ENCODE measurements at regions not wholly inside any gene's neighbourhood (a gene's known extent, or its start where the extent isn't known, plus 50 kb on each side); places are given as distances from the start of the nearest gene placed in this dataset.

- no peak for TF ChIP-seq CTCF (IDR thresholded peaks at IDR 0.05; ENCODE audit: insufficient read depth, missing control alignments)
- DNase-seq (ENCODE audit: insufficient read length, low spot score) = no peak
- no peak for FAIRE-seq
These were observed 158.2 kb upstream of the LAMA2 start for GRCh38 chr6:128724738-128725137.

- DNase-seq (ENCODE audit: insufficient read length, low spot score) (no peak), FAIRE-seq (no peak)
- no peak for TF ChIP-seq CTCF (IDR thresholded peaks at IDR 0.05; ENCODE audit: insufficient read depth, missing control alignments)
These were observed 159.3 kb upstream of the LAMA2 start for GRCh38 chr6:128723667-128724066.

DNA sequence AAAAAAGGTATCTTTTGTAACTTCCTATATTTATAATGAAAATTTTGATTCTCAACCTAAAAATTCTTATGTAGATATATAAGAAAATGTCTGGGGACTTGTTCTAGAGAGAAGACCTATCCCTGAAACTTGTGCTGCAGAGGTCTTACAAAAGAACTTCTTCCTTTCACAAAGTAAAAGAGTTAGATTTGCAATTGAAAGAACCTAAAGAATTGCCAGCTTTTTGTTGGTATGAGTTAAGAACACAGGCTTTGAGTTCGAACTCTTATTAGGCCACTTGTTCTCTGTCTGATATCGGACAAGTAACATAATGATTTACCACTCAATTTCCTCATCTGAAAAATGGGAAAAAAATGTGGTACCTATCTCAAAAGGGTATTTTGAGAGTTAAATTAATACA lies 162.0 kb upstream of the LAMA2 start:
- no peak for FAIRE-seq
- no peak for TF ChIP-seq CTCF (IDR thresholded peaks at IDR 0.05; ENCODE audit: insufficient read depth, missing control alignments)
- no peak for DNase-seq (ENCODE audit: insufficient read length, low spot score)

GRCh38 chr6:128719786-128720185 lies 163.2 kb upstream of the LAMA2 start:
- FAIRE-seq (no peak), DNase-seq (ENCODE audit: insufficient read length, low spot score) (no peak)
- no peak for TF ChIP-seq CTCF (IDR thresholded peaks at IDR 0.05; ENCODE audit: insufficient read depth, missing control alignments)

DNA sequence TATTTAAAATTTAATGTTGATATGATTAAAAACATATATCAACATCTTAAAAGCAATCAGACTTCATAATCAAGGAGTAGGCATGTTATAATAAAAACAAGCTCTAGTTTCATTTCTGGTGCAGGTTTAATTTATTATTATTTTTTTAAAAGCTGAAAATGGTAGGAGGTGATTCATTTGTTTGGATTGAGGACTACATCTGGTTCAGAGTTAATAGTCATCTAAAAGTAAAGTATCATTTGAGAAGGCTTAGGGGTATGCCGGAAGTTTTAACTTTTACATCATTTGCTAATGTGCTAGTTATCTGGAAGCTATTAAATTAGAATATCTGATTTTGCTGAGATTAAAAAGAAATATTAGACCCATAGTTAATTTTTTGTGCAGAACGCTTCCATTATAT lies 169.5 kb upstream of the LAMA2 start:
- TF ChIP-seq CTCF (IDR thresholded peaks at IDR 0.05; ENCODE audit: insufficient read depth, missing control alignments) = no peak
- DNase-seq (ENCODE audit: insufficient read length, low spot score) (no peak), FAIRE-seq (peak; percentile 21)

DNA sequence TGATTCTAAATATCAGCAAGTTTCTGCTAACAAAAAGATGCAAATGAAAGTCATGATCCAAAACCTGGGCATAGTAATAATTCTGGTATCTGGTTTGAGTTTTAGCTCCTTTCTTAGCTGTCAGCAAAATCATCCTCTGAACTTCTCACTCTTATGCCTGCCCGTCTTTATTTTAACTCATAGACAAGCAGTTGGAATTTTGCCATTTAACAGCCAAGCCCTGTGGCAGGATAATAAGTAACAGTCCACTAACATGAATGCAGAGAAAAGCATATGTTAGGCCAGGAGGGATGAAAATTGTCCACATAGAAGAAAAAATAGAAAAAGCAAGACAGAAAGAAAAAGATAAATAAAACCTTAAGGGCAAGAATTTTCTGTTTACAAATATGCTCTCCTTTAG lies 170.0 kb upstream of the LAMA2 start:
- no peak for TF ChIP-seq CTCF (IDR thresholded peaks at IDR 0.05; ENCODE audit: insufficient read depth, missing control alignments)
- DNase-seq (ENCODE audit: insufficient read length, low spot score) (no peak), FAIRE-seq (no peak)

- no peak for TF ChIP-seq CTCF (IDR thresholded peaks at IDR 0.05; ENCODE audit: insufficient read depth, missing control alignments)
- FAIRE-seq (no peak), DNase-seq (ENCODE audit: insufficient read length, low spot score) (no peak)
These were observed 171.8 kb upstream of the LAMA2 start for GRCh38 chr6:128711149-128711548.
